Mucosa of descending colon (tissue), 3 donors: ENCODE measurements at regions not wholly inside any gene's neighbourhood (a gene's known extent, or its start where the extent isn't known, plus 50 kb on each side); places are given as distances from the start of the nearest gene placed in this dataset.

Experiments used
- ATAC-seq: fragments of 200-7000 bp; cut with Tn5 transposase; one replicate; pipeline ENCODE4 v1.9.1; 2020; ENCODE audit warnings: mild to moderate bottlenecking, moderate library complexity
- DNase-seq, 3 donors: peaks; one replicate each; pipeline ENCODE4 v3.0.0-alpha.2; 2020
- H3K36me3 ChIP-seq: fragments of 200-600 bp; one replicate; pipeline ENCODE4 v1.8.0; 2021; ENCODE audit warnings: low read depth, mild to moderate bottlenecking
- H3K4me1 ChIP-seq: fragments of 200-600 bp; one replicate; pipeline ENCODE4 v1.8.0; 2021; ENCODE audit warnings: low read depth, mild to moderate bottlenecking
- H3K4me3 ChIP-seq: fragments of 200-600 bp; one replicate; pipeline ENCODE4 v1.8.0; 2021; ENCODE audit warnings: mild to moderate bottlenecking
- H3K9me3 ChIP-seq: fragments of 200-600 bp; one replicate; pipeline ENCODE4 v1.8.0; 2021; ENCODE audit warnings: mild to moderate bottlenecking
- intact Hi-C, 2 donors: fragments of 100-400 bp; cut with DNase I in 1 of 2; cut with micrococcal nuclease in 1 of 2; formaldehyde crosslinking; loops; one replicate each; pipeline versions ENCODE4 v1.11.0 to v1.11.1; 2022; cut with DNase I, micrococcal nuclease
- TF ChIP-seq, protein P1 (sequence below): fragments of 200-600 bp; IDR thresholded peaks from one replicate; pipeline ENCODE4 v1.8.0; 2022; ENCODE audit warnings: antibody characterized with exemption, mild to moderate bottlenecking
- donor health status: DM: no; HTN: no; CAD: no; lungs with moderate emphysema.
- donor health status: DM: no; HTN: no; CAD: no.
- donor health status: DM: no; HTN: yes; CAD: no.

DNA sequence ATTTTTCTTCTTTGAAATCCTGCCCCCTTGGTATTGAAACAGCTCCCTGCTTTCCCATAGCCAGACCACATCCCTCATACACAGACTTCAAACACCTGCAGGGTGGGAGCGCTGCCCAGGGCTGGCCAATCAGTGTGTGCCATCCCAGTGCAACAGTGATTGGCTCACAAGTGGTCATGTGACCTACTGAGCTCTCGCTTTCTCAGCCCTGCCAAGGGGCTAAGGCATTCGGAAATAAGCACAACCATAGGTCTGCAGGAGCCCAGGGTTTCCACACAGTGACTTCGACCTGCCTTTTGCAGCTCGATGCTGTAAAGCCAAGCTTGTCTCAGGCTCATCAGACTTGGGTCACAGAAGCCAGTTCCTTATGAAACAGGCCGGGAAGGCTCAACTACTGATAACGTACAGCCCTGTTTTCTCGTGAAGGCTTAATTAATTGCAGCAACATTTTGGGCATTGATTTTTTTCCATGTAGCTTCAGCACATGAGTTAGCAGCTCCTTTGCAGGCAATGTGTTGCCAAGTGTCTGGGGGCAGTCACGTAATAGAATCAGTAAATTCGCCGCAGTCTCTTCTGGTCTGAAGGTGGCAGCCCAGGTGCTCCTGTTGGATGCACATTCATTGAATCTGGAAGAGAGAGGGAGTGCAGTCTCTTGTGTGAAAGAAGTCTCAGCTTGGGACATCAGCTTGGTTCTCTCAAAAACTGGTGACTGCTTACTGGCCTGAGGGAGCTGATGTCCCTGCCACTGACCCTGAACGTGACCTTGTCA lies 1091.8 kb downstream of the AACS start:
- H3K4me1 ChIP-seq = no peaks in the 10 kb centered on the region
- no peak for DNase-seq
- TF ChIP-seq, protein P1, sequence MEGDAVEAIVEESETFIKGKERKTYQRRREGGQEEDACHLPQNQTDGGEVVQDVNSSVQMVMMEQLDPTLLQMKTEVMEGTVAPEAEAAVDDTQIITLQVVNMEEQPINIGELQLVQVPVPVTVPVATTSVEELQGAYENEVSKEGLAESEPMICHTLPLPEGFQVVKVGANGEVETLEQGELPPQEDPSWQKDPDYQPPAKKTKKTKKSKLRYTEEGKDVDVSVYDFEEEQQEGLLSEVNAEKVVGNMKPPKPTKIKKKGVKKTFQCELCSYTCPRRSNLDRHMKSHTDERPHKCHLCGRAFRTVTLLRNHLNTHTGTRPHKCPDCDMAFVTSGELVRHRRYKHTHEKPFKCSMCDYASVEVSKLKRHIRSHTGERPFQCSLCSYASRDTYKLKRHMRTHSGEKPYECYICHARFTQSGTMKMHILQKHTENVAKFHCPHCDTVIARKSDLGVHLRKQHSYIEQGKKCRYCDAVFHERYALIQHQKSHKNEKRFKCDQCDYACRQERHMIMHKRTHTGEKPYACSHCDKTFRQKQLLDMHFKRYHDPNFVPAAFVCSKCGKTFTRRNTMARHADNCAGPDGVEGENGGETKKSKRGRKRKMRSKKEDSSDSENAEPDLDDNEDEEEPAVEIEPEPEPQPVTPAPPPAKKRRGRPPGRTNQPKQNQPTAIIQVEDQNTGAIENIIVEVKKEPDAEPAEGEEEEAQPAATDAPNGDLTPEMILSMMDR = no peak
- intact Hi-C loops = no loop called here
- no peaks in the 10 kb centered on the region for H3K36me3 ChIP-seq
- peaks cover 36% of the 10 kb centered on the region for H3K9me3 ChIP-seq
- no peak for ATAC-seq
- H3K4me3 ChIP-seq = no peak overlapping the region

GRCh38 chr12:126157575-126157966 lies 1092.3 kb downstream of the AACS start:
- TF ChIP-seq, protein P1 = no peak

DNA sequence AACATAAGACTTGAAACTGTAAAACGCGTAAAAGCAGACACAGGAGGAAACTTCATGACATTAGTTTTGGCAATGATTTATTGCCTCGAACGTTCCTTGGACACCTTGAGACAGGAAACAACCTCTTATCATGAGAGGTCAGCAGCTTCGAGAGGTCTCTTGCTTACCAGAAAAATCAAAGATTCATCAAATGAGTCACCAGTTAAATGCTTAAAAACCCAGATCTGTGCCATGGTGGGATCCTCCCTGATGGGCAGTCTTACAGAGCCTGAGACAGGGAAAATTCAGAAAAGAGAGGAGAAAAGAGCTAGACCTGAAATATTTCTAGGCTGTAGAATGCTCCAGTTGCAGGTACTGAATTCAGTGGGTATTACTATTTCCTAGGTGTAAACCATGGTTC lies 1093.9 kb downstream of the AACS start:
- no peak overlapping the region for H3K4me3 ChIP-seq
- no peaks in the 10 kb centered on the region for H3K36me3 ChIP-seq
- intact Hi-C loops = no loop called here
- no peak for DNase-seq
- no peak for ATAC-seq
- peaks cover 29% of the 10 kb centered on the region for H3K9me3 ChIP-seq
- H3K4me1 ChIP-seq = no peaks in the 10 kb centered on the region
- TF ChIP-seq, protein P1 = no peak

More at GRCh38 chr12:126157575-126157966, 1092.3 kb downstream of the AACS start:
- no peak for DNase-seq
- H3K9me3 ChIP-seq = peaks cover 34% of the 10 kb centered on the region
- no peak for ATAC-seq
- H3K4me1 ChIP-seq = no peaks in the 10 kb centered on the region
- H3K36me3 ChIP-seq = no peaks in the 10 kb centered on the region
- intact Hi-C loops = no loop called here
- no peak overlapping the region for H3K4me3 ChIP-seq

DNA sequence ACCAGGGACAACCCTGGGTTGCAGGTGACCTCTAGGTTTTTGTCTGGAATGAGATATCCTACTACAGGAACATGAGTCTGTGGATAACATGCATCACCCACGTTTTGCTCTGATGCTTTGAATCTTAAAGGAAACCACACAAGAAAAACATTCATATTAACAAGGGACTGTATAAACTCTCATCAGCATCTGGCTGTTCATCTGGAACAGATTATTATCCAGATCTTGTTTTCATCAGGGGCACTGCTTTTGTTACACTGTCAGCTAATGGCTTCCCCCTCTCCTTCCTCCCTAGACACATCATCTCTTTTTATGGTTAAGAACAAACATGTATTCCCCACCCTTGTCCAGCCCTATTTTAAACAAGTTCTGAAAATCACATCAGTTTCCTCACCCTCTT lies 1095.7 kb downstream of the AACS start:
- Histone ChIP-seq H3K4me3 (no peak overlapping the region), H3K4me1 (no peaks in the 10 kb centered on the region), H3K36me3 (no peaks in the 10 kb centered on the region), H3K9me3 (peaks cover 29% of the 10 kb centered on the region)
- TF ChIP-seq, protein P1 = no peak
- intact Hi-C loops = no loop called here
- DNase-seq (no peak), ATAC-seq (no peak)

GRCh38 chr12:126163984-126164383 lies 1098.7 kb downstream of the AACS start:
- Histone ChIP-seq H3K4me3 (no peak overlapping the region), H3K4me1 (no peaks in the 10 kb centered on the region), H3K36me3 (no peaks in the 10 kb centered on the region), H3K9me3 (peaks cover 15% of the 10 kb centered on the region)
- DNase-seq = no peak
- intact Hi-C loops = no loop called here
- no peak for ATAC-seq
- TF ChIP-seq, protein P1 = no peak
